Kidney glomerular epithelial cell (primary cell): ENCODE measurements at regions not wholly inside any gene's neighbourhood (a gene's known extent, or its start where the extent isn't known, plus 50 kb on each side); places are given as distances from the start of the nearest gene placed in this dataset.
A peak's percentile ranks its signal among the peaks of the same experiment; 100 is the strongest.

Experiments
- DNase-seq: peaks from one replicate; lab custom pipeline; 2025; lab: John Stamatoyannopoulos, UW

DNA sequence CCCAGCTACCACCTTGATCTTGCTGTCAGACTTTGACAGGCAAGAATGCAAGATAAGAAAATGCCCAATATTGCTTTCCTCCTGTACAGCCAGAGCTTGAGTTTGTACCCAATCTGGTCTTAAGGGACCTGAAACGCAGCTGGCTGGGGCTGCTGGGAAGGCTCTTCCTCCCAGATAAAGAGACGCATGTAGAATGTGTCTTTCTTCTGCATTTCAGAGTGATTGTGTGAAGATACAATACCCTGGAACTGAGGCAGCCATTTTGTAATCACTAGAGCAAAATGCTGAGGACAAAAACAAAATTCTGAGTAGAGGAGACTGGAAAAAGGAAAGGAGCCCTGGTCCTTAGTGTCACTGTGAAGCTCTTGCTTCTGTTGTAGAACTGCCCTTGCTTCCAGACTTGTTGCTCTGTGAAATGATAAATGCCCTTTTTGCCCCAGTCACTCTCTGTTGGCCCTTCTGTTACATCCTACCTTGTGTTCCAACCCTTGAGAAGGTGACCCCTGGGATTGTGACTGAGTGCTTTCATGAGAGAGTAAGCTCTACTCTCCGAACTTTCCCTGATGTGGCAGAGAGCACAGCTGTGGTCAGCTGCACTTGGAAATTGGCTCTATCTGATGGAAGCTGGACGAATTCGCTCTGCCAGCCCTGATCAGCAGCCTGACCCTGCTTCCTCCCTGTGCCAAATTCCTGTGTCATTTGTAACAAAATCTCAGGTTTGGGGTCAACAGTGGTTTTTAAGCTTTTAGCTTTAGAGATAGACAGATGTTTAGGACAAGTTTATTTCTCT is 137.4 kb upstream of the RBMS1 start:
- no peak for DNase-seq

DNA sequence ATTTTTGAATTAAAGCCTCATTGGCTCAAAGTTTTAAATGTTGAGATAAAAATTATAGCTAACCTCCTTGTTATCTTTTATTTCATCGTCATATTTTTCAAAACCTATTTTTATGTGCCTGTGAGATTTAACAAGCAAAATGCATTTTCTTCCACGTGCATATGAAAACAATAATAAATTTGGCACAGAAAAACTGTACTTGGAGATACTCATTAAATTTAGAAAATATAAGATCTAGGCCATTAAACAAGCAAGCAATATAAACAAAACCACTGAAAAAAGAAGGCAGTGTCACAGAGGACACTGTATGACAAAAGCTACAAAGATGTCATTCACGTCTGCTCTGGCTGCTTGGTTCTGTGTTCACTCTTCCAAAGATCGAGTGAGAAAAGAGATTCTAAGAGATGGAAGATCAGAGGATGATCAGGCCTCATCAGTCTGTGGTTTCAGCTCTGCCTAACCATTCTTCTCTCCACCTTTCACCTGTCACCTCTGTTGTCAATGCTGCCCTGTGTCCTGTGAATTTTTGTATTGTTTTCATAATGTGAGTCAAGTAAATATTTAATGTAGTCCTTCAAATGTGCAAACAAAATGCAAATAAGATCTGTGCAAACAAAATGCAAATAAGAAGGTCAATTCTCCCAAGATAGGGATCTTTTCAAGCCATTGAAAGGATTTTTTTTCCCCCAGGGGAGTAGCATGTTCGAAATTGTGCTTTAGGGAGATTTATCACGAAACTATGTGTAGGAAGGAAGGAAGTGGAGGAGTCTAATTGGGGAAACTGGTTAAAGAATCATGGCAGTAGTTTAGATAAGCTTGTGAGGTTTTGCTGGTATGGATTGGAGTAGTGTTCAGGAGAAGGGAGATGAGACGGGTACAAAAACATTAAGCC is 138.7 kb upstream of the RBMS1 start:
- DNase-seq = no peak

DNA sequence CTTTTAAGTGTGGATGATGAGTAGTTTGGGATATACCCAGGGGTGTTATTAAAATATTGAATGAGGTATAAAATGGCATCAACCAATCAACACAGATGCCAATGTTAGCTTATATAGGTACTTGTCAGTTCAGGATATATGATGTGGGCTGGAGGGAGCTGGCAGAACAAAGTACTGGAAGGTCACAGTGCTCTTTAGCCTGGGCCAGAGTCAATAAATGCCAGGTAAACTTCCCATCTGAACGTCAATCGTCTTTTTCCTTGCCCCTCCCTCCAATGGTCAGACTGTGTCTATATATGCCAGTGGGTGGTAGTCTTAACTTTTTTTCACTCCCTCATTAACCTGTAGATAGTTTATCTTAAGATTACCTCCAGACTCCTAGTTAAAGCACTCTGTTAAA is 140.8 kb upstream of the RBMS1 start:
- no peak for DNase-seq

DNA sequence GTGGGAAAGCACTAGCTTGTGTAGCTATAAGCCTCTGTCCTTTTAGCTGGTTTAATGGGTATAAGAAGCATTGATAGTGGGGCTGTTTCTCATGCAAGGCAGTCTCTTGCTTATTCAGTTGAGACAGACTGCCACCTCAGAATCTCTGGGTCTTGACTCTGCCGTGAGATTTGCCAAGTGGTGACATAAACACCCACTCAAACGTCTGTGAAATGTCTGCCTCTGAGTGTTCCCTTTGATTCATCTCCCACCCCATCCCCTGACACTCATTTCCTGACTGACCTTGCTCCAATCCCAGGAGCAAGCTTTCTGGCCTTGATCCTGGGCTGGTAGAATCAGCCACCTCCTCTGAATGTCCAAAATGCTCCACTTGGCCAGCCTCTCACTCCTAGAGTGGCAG is 141.9 kb upstream of the RBMS1 start:
- DNase-seq = peak; percentile 12

DNA sequence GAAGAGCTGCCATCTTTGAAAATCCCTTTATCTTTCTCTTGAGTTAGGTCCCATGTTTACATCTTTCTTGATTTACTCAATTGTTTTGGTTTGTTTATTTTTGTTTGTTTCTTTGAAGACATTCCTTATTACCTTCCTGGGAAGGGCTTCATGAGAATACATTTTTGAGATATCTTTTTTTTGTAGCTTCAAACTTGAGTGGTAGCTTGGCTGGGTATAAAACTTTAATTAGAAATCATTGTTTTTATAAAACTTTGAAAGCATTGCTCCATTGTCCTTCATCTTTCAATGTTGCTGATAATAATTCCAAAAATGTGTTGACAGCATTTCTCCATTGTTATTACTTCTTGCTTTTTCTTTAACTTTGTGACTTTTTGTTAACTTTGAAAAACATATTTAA is 145.9 kb upstream of the RBMS1 start:
- no peak for DNase-seq

DNA sequence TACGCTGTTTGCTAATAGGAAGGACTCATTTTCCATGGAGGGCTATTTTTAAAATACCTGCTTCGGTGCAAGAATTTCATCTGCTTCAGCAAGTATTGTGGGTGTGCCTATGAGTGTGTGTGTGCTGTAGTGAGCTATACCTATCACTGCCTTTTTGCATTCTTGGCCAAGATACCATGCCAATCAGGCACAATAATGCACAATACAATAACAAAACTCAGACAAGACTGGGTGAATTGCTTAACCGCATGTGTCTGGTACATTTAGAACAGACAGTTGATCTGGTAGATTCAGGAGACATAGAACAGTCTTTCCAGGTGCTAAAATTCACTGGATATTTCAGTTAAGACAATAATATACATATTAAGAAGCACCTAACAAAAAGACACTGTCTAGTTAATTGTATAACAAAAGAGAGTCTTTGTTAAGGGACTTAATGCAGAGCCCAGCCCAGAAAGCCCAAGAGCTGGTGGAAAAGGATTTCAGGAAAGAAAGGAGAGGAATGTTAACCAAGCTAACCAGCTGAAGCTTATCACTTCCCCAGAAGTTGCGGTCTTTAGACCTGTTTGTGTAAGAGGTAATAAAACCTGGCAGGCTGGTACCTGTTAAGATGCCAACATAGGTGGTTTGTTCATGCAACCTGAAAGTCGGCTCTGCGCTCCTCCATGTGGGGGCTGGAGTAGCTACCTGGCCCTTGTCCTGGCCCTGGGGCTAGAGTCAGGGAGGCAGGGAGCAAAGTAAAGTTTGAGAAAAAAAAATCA is 153.3 kb upstream of the RBMS1 start:
- no peak for DNase-seq

DNA sequence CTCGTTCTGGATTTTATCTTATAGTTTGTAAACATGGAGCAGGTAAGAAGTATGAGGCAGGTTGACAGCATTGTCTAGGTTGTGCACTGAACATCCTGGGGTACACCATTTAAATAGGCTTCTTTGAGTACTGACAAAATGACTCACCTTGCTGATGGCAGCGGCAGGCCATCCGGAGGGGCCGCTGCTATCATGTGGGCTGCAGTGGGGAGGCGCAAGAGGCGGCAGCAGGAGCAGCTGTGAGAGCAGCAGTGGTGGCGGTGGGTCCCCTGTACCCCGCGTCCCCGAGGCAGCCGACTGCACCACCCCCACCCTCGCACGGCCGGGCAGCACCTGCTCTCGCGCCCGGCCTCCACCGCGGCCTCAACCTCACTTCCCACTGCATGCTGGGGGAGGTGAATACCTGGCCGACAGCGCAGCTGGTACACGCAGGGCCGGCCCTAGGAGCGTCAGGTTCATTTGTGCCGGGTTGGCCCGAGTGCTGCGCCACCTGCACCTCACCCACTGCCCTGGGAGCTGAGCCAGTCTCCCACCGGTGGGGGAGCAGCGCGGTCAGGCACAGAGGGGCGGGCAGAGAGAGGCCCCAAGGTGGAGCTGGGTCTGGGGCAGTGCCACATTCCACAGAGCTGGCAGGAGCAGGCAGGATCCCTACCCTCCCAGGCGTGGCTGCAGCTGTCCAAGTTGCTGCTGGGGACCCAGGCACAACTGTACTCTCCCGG is 154.5 kb upstream of the RBMS1 start:
- DNase-seq = no peak

DNA sequence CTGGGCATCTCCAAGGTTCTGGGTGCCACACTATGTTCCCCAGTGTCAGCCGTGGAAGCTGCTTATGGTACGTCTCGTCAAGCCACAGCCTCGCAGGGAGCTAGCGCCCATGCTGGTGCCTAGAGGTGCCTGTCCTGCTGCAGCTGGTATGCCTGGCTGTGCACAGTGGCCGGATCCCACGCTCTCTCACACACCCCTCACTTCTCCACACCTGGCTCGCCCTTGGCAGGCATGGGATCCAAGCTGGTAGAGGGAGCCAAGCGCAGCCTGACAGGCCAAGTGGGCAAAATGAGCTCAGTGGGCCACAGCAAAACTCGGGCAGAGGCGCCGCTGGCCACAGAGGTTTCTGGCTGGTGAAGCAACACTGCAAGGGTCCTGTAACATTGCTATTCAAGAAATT is 156.1 kb upstream of the RBMS1 start:
- DNase-seq = no peak

DNA sequence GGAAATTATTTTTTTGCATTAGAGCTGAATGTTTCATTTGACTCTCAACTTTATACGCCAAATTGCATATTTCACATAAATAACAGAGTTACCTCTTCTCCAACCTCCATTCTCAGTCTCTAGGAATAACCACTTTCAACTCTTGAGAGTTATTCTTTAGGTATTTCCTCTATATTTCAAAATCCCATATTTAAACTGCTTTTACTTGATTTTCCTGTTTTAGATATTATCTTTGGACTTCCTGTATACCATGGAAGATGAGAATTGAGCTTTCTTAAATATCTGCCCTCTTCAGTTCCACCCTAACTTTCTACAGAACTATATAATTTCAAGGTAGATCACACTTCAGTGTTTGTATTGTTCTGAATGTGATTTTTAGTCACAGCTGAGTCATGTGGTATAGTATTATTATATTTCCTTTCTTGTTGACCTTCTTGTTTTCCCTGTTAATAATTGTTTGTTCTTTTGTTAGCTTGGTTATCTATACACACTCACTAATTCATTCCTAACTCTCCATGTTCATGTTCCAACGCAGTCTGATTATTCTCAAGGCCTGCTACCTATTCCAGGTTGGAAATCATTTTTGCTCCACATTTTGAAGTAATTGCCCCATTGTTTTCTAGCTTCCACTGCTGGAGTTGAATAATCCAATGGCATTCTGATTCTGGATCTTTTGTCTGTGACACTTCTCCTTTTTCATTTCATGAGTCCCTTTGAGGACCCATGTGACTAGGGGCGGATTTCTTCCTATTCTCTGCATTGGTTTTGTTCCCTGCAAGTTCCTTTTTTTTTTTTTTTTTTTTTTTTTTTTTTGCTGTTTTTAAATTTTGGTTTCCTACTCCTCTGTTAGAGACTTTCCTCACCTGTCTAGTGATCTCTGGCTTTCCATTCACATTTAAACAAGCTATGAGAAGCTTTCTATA is 156.8 kb upstream of the RBMS1 start:
- DNase-seq = no peak

DNA sequence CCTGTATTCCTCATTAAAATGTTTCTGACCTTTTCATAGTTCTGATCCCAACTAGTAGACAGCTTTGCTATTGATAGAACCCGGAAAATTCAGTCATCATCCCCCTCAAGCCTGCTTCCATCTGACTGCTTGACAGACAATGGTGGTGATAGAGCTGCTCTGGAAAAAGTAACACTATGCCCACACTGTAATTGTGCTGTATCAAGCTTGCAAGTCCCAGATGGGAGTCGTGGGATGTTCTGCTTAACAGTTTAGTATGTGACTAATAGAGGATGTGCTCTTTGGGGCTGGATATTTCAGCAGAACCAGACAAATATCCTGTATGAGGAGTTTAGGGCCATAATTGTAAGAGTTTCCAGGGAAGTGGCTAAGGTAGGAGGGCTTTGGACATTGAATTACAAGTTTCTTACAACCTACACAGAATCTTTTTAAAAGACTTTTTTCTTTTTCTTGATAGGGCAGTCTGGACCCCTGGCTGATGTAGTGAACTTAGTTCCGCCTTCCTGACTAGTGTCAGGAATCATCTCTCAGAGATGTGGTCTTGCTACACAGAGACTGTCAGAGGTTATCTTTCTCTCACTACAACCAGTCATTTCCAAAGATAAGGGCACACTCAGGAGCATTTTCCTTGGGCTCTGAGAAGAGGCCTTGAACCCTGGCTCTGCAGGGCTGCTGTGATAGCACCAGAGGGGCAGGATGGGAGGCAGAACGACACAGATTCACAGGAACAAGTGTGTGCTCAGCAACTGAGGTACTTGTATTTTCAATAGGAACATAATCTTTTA is 158.0 kb upstream of the RBMS1 start:
- DNase-seq = no peak

DNA sequence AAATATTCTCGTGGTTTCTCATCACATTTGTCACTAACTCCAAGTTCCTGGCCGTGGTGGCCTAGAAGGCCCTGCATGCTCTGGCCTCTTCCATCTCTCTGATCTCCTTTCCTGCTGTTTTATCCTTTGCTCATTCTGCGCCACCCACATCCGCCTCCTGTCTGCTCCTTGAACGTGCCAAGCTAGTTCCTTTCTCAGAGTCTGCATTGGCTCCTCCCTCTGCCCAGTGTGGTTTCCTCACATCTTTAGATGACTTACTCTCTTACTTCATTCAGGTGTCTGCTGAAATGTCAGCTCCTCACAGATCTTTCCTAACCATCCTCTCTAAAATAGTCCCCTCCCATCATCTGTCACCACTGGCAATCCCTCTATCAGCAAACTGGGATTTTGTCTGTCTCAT is 158.6 kb upstream of the RBMS1 start:
- no peak for DNase-seq

DNA sequence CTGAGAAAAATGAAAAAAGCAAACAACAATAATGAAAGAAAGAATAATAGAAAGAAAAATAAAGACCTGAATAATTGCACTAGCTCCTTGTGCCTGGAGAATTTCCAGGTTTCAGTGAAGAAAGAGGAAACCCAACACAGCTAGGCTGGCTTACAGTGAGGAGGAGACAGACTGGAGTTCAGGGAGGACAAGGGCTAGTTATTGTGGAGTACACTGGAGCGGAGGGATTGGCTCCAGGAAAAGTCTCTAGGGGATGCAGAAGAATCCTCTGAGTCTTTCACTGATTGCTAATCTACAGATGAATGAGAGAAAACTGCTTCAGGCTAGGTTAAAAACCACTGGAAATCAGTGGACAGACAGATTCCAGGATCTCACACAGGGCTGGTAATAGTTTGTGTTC is 163.6 kb upstream of the RBMS1 start:
- no peak for DNase-seq

DNA sequence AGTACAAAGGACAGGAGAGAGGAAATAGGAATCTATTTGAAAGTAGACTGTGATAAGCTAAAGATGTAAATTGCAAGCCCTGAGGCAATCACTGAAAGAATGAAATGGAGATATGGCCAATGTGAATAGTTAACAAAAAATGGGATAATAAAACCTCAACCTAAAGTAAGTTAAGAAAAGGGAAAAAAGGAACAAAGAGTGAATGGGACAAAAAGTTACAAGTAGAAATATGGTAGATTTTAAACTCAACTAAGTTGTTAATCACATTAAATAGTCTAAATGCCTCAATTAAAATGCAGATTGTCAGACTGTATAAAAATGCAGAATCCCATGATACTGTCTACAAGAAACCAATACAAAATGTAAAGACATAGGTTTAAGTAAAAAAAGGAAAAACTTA is 165.2 kb upstream of the RBMS1 start:
- no peak for DNase-seq

DNA sequence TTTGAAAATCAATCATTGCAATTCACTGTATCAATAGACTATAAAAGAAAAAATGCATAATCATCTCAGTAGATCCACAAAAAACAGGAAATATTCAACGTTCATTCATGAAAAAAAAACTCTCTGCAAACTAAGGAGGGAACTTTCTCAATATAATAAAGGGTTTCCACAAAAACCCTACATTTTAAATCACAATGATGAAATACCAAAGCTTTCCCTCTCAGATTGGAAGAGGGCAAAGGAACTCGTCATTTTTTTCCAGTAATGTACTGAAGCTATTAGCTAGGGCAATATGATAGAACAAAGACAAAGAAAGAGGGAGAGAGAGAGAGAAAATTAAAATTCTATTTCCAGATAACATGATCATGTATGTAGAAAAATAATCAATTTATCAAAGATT is 167.1 kb upstream of the RBMS1 start:
- no peak for DNase-seq

DNA sequence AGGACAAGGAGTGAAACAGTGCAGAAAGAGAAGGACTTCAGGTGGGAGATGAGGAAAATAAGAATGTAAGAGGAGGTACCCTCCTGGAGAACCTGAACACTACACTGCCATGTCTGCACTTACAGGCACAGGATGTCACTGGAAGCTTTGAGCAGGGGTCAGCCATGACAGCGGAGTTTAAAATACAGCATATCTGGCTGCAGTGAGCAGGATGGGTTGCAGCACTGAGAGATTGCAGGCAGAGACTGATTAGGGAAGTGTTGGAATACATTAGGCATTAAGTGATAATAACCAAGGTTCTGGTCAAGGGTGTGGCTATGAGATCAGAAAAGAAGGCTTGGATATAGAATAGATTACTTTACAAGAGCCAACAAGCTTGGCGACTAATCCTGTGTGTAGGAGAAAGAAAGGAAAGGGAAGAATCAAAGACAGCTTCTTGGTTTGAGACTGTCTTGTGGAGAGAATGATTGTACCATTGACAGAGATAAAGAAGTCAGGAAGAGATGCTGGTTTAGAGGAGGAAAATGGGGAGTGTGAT is 171.1 kb upstream of the RBMS1 start:
- no peak for DNase-seq

DNA sequence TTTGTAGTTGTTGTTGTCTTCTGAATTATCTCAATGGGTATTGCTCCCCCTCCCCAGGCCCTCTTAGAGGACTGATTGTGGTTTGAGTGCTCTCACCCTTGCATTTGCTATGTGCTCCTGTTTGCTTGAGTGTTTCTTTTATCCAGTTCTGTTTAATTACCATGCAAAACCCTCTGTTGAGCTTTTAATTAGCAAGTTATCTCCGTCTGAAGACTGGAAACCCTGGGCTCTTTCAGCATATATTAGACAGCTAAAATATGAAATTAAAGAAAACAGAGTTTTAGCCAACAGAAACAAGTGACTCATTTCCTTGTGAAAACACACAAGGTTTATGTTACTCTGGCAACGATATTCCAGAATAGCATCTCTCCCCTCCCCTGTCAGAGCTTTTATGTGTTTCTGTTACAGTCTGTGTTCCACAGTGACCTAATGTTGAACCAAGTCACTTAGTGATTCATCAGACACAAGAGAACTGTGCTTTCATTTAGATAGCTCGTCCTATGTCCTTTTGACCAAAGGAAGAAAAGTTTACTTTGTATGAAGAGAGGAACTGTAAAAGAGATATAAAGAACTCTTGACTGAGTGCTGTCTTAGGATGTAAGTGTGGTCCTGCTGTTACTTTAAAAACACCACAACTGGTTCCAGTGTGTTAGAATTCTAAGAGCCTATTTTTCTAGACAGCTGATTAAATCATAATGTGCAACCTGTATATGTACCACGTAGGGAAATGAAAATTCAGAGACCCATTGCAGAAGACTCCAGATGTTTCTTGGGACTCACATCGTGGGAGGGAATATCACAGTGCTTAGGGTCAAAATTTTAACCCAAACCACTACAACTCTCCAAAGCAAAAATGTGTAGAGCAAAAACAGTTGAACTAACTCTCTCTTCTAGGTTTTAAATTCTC is 172.8 kb upstream of the RBMS1 start:
- DNase-seq = peak; percentile 94

DNA sequence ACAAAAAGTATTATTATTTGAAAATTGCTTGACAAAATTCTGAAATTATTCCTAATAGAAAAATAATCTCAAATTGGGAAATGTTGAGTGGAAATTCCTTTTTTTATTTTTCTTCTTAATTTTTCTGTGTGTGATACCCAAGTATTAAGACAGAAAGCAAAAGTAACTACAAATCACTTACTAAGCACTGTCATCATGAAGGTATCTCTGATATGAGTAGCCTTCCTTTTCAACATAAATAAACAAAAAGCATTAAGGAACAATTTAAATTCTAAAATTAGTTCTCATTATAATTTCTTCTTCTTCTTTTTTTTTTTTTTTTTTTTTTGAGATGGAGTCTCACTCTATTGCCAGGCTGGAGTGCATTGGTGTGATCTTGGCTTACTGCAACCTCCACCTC is 174.2 kb upstream of the RBMS1 start:
- no peak for DNase-seq

DNA sequence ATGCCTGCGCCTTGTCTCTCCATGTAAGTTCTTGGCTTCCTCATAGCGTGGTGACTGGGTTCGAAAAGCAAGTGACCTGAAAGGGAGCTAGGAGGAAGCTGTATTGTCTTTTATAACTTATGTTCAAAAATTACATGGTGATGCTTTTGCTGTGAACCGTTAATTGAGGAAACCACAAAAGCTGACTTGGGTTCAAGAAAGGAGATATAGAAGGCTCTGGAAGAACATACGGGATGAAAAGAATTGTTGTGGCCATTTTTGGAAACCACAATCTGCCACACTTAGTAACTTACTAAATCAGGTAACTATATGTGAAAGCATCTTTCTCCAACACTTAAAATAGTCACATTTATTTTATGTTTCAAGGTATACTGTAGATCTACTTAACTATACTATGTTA is 177.0 kb upstream of the RBMS1 start:
- no peak for DNase-seq

DNA sequence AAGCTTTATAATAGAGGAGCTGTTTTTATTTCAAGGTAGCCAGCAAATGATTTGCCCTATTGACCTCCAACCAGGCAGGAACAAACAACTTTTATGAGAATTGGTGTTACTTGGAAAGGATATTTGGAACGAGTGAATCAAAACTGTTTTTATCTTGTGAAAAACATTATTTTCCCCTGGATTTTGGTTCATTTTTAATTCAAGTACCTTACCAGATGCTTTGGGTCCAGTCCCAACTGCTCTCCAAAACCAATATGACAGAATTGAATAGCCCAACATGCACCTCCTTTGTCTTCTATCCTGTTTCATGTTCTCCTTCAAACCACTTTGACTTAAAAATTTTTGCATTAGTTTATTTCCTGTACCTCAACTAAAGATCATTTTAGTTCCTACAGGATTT is 178.6 kb upstream of the RBMS1 start:
- DNase-seq = no peak
